ENCODE measurements at regions not wholly inside any gene's neighbourhood (a gene's known extent, or its start where the extent isn't known, plus 50 kb on each side); places are given as distances from the start of the nearest gene placed in this dataset.
A peak's percentile ranks its signal among the peaks of the same experiment; 100 is the strongest.
"Not testable (repeated sequence)": the region's sequence is repeated elsewhere in the genome, so short reads cannot be mapped to it uniquely, and the experiment has no call there.

GRCh38 chr5:125073090-125073489 is 326.7 kb upstream of the ZNF608 start:
- TF ChIP-seq CTCF (IDR thresholded peaks at IDR 0.05; ENCODE audit: low read depth, low read length, missing control alignments), result no peak
- H3K4me3 ChIP-seq (replicated peaks; ENCODE audit: low read depth, low read length), result no peak overlapping the region
- no peak for DNase-seq (ENCODE audit: extremely low read depth, low read depth)

GRCh38 chr5:125075567-125075966 is 329.1 kb upstream of the ZNF608 start:
- TF ChIP-seq CTCF (IDR thresholded peaks at IDR 0.05; ENCODE audit: low read depth, low read length, missing control alignments), result no peak
- H3K4me3 ChIP-seq (replicated peaks; ENCODE audit: low read depth, low read length), result no peak overlapping the region
- no peak for DNase-seq (ENCODE audit: extremely low read depth, low read depth)

- H3K4me3 ChIP-seq (replicated peaks; ENCODE audit: low read depth, low read length); DNase-seq (ENCODE audit: extremely low read depth, low read depth): not testable (repeated sequence)
Measured at GRCh38 chr5:125079028-125079427, 332.6 kb upstream of the ZNF608 start.

- no peak for DNase-seq (ENCODE audit: extremely low read depth, low read depth)
- TF ChIP-seq CTCF (IDR thresholded peaks at IDR 0.05; ENCODE audit: low read depth, low read length, missing control alignments), result no peak
- no peak overlapping the region for H3K4me3 ChIP-seq (replicated peaks; ENCODE audit: low read depth, low read length)
Measured at GRCh38 chr5:125081101-125081500, 334.7 kb upstream of the ZNF608 start.

GRCh38 chr5:125083981-125084380 is 337.5 kb upstream of the ZNF608 start:
- DNase-seq (ENCODE audit: extremely low read depth, low read depth), result peak; percentile 90
- H3K4me3 ChIP-seq (replicated peaks; ENCODE audit: low read depth, low read length), result no peak overlapping the region
- TF ChIP-seq CTCF (IDR thresholded peaks at IDR 0.05; ENCODE audit: low read depth, low read length, missing control alignments), result no peak

- TF ChIP-seq CTCF (IDR thresholded peaks at IDR 0.05; ENCODE audit: low read depth, low read length, missing control alignments), result no peak
- H3K4me3 ChIP-seq (replicated peaks; ENCODE audit: low read depth, low read length), result no peak overlapping the region
- DNase-seq (ENCODE audit: extremely low read depth, low read depth), result no peak
Measured at GRCh38 chr5:125085797-125086505, 339.5 kb upstream of the ZNF608 start.

GRCh38 chr5:125088522-125089105 is 342.2 kb upstream of the ZNF608 start:
- TF ChIP-seq CTCF (IDR thresholded peaks at IDR 0.05; ENCODE audit: low read depth, low read length, missing control alignments), result no peak
- no peak overlapping the region for H3K4me3 ChIP-seq (replicated peaks; ENCODE audit: low read depth, low read length)
- DNase-seq (ENCODE audit: extremely low read depth, low read depth), result no peak

- not testable (repeated sequence) for DNase-seq (ENCODE audit: extremely low read depth, low read depth); H3K4me3 ChIP-seq (replicated peaks; ENCODE audit: low read depth, low read length)
Measured at GRCh38 chr5:125092138-125092537, 345.7 kb upstream of the ZNF608 start.
